HCT116 (cell line): ENCODE measurements at regions not wholly inside any gene's neighbourhood (a gene's known extent, or its start where the extent isn't known, plus 50 kb on each side); places are given as distances from the start of the nearest gene placed in this dataset.

ENCODE experiments used
- CEBPB ChIP-seq: IDR thresholded peaks from 2 replicates; pipeline ENCODE4 v1.6.1; 2012; ENCODE audit warnings: low read depth
- CTCF ChIP-seq, 3 experiments: fragments of 200-600 bp in 1 of 3; sonication (generic) in 1 of 3; IDR thresholded peaks in 2 of 3; conservative IDR thresholded peaks in 1 of 3; 2 replicates each; pipeline ENCODE4 v1.5.1; 2012 to 2017; ENCODE audit warnings: low read depth in 2 of 3, low read length in 2 of 3, antibody characterized with exemption in 1 of 3, borderline replicate concordance in 1 of 3, control low read depth in 1 of 3, mild to moderate bottlenecking in 1 of 3, mixed read lengths in 1 of 3, mixed run types in 1 of 3, moderate library complexity in 1 of 3; ENCODE audit not compliant: insufficient read depth in 1 of 3
- EZH2 ChIP-seq: fragments of 200-600 bp; sonication (generic); IDR thresholded peaks from 2 replicates; pipeline ENCODE4 v1.6.1; 2017; ENCODE audit warnings: antibody characterized with exemption, mixed run types
- FOSL1 ChIP-seq: IDR thresholded peaks from 2 replicates; pipeline ENCODE4 v1.6.1; 2012; ENCODE audit warnings: low read depth
- JUND ChIP-seq: IDR thresholded peaks from 2 replicates; pipeline ENCODE4 v1.6.1; 2012
- POLR2A ChIP-seq: IDR thresholded peaks from 2 replicates; pipeline ENCODE4 v1.7.0; 2011; ENCODE audit warnings: borderline replicate concordance; ENCODE audit not compliant: insufficient read depth, insufficient read length; ENCODE audit errors: extremely low read depth
- POLR2AphosphoS5 ChIP-seq: IDR thresholded peaks from 2 replicates; pipeline ENCODE4 v1.6.1; 2011; ENCODE audit warnings: mild to moderate bottlenecking, low read depth, low read length, moderate library complexity
- REST ChIP-seq: IDR thresholded peaks from 2 replicates; pipeline ENCODE4 v1.6.1; 2012; ENCODE audit warnings: low read depth
- SP1 ChIP-seq: IDR thresholded peaks from 2 replicates; pipeline ENCODE4 v1.6.1; 2012; ENCODE audit warnings: low read depth
- SRF ChIP-seq: IDR thresholded peaks from 2 replicates; pipeline ENCODE4 v1.6.1; 2012; ENCODE audit warnings: low read depth
- YY1 ChIP-seq: IDR thresholded peaks from 2 replicates; pipeline ENCODE4 v1.6.1; 2011; ENCODE audit warnings: low read length, low read depth, moderate library complexity, mild to moderate bottlenecking; ENCODE audit not compliant: insufficient replicate concordance; ENCODE audit errors: extremely low read depth

- TF ChIP-seq EZH2 (no peak), CTCF (IDR thresholded peaks at IDR 0.05 in 2 of 3, conservative IDR thresholded peaks at IDR 0.05 in 1 of 3; ENCODE audit: borderline replicate concordance in 1 of 3, insufficient read depth in 1 of 3, low read depth in 2 of 3, low read length in 2 of 3) (no peak), YY1 (no peak), CEBPB (no peak), POLR2A (no peak), REST (no peak), POLR2AphosphoS5 (no peak), SP1 (no peak), FOSL1 (no peak), SRF (no peak), JUND (no peak)
Observed at GRCh38 chr13:44181931-44182330, 191.7 kb upstream of the SERP2 start.
